Neural progenitor cell (in vitro differentiated cells): ENCODE measurements at regions not wholly inside any gene's neighbourhood (a gene's known extent, or its start where the extent isn't known, plus 50 kb on each side); places are given as distances from the start of the nearest gene placed in this dataset.

Source experiments
- DNase-seq: peaks from one replicate; pipeline ENCODE4 v3.0.0-alpha.2; 2016; ENCODE audit warnings: low spot score
- H2AFZ ChIP-seq: fragments of 200-600 bp; sonication (generic); replicated peaks from 2 replicates; pipeline ENCODE4 v1.6.1; 2016; ENCODE audit warnings: antibody characterized with exemption
- H3F3A ChIP-seq: fragments of 200-600 bp; sonication (generic); 2 replicates; pipeline ENCODE4 v1.6.1; 2016; ENCODE audit warnings: antibody characterized with exemption, low read depth
- H3K27ac ChIP-seq: fragments of 200-600 bp; sonication (generic); 2 replicates; pipeline ENCODE4 v1.5.1; 2016; ENCODE audit warnings: mild to moderate bottlenecking
- H3K27me3 ChIP-seq: fragments of 200-600 bp; sonication (generic); 2 replicates; pipeline ENCODE4 v1.6.1; 2016; ENCODE audit warnings: mild to moderate bottlenecking, moderate library complexity
- H3K36me3 ChIP-seq: fragments of 200-600 bp; sonication (generic); 2 replicates; pipeline ENCODE4 v1.5.1; 2016
- H3K4me1 ChIP-seq: fragments of 200-600 bp; sonication (generic); 2 replicates; pipeline ENCODE4 v1.6.1; 2016; ENCODE audit warnings: mixed run types
- H3K4me2 ChIP-seq: fragments of 200-600 bp; sonication (generic); 2 replicates; pipeline ENCODE4 v1.6.1; 2016
- H3K4me3 ChIP-seq: fragments of 200-600 bp; sonication (generic); 2 replicates; pipeline ENCODE4 v1.5.1; 2016
- H3K79me2 ChIP-seq: fragments of 200-600 bp; sonication (generic); 2 replicates; pipeline ENCODE4 v1.6.1; 2016; ENCODE audit warnings: low read depth
- H3K9ac ChIP-seq: fragments of 200-600 bp; sonication (generic); 2 replicates; pipeline ENCODE4 v1.6.1; 2016
- H3K9me3 ChIP-seq: fragments of 200-600 bp; sonication (generic); 2 replicates; pipeline ENCODE4 v1.5.1; 2016; ENCODE audit warnings: low read depth
- H4K20me1 ChIP-seq: fragments of 200-600 bp; sonication (generic); 2 replicates; pipeline ENCODE4 v1.6.1; 2016; ENCODE audit warnings: low read depth
- H3K27ac Mint-ChIP-seq: 3 replicates; pipeline ENCODE4 v1.8.0; 2021; ENCODE audit warnings: mixed read lengths
- H3K27me3 Mint-ChIP-seq: 2 replicates; pipeline ENCODE4 v1.8.0; 2022; ENCODE audit warnings: low read depth, mild to moderate bottlenecking, inconsistent platforms, moderate library complexity, mixed read lengths; ENCODE audit not compliant: insufficient read depth
- H3K36me3 Mint-ChIP-seq: 3 replicates; pipeline ENCODE4 v1.8.0; 2021; ENCODE audit warnings: mixed read lengths
- H3K4me1 Mint-ChIP-seq: 3 replicates; pipeline ENCODE4 v1.8.0; 2021; ENCODE audit warnings: mixed read lengths
- H3K4me3 Mint-ChIP-seq: 3 replicates; pipeline ENCODE4 v1.8.0; 2021; ENCODE audit warnings: mild to moderate bottlenecking, moderate library complexity, mixed read lengths
- H3K9me3 Mint-ChIP-seq: 3 replicates; pipeline ENCODE4 v1.8.0; 2020; ENCODE audit warnings: mixed read lengths
- CTCF ChIP-seq: fragments of 200-600 bp; sonication (generic); IDR thresholded peaks from 2 replicates; pipeline ENCODE4 v1.5.1; 2017; ENCODE audit warnings: antibody characterized with exemption, mild to moderate bottlenecking
- EZH2 ChIP-seq: fragments of 200-600 bp; sonication (generic); IDR thresholded peaks from 2 replicates; pipeline ENCODE4 v1.6.1; 2017; ENCODE audit warnings: antibody characterized with exemption, mild to moderate bottlenecking, moderate library complexity
- EZH2phosphoT487 ChIP-seq: fragments of 200-600 bp; sonication (generic); IDR thresholded peaks from 2 replicates; pipeline ENCODE4 v1.6.1; 2017; ENCODE audit warnings: antibody characterized with exemption

GRCh38 chr5:96262105-96262504 is 170.9 kb downstream of the PCSK1 start:
- Mint-ChIP-seq H3K9me3 (peaks cover 8% of the 10 kb centered on the region), H3K36me3 (no peaks in the 10 kb centered on the region), H3K4me3 (no peak overlapping the region), H3K27me3 (no peaks in the 10 kb centered on the region), H3K4me1 (peaks cover 3% of the 10 kb centered on the region), H3K27ac (no peak overlapping the region)
- Histone ChIP-seq H3K9ac (no peak overlapping the region), H3K27me3 (no peaks in the 10 kb centered on the region), H3K4me1 (peaks cover 8% of the 10 kb centered on the region), H3K27ac (no peak overlapping the region), H3K9me3 (no peaks in the 10 kb centered on the region), H3K4me3 (no peak overlapping the region), H3K36me3 (no peaks in the 10 kb centered on the region), H2AFZ (peak overlapping the region; percentile 2), H3K79me2 (no peaks in the 10 kb centered on the region), H3F3A (no peaks in the 10 kb centered on the region), H4K20me1 (no peaks in the 10 kb centered on the region), H3K4me2 (no peak overlapping the region)
- no peak for TF ChIP-seq CTCF
- TF ChIP-seq EZH2 = no peak
- TF ChIP-seq EZH2phosphoT487 = no peak
- DNase-seq = no peak

- Histone ChIP-seq H3K9ac (no peak overlapping the region), H3K79me2 (no peaks in the 10 kb centered on the region), H3K27ac (no peak overlapping the region), H3K9me3 (no peaks in the 10 kb centered on the region), H3F3A (no peaks in the 10 kb centered on the region), H3K4me2 (no peak overlapping the region), H3K4me3 (no peak overlapping the region), H3K36me3 (no peaks in the 10 kb centered on the region), H3K27me3 (no peaks in the 10 kb centered on the region), H2AFZ (peak overlapping the region; percentile 87), H3K4me1 (peaks cover 8% of the 10 kb centered on the region), H4K20me1 (no peaks in the 10 kb centered on the region)
- TF ChIP-seq EZH2 (no peak), EZH2phosphoT487 (no peak), CTCF (no peak)
- Mint-ChIP-seq H3K9me3 (no peaks in the 10 kb centered on the region), H3K27ac (no peak overlapping the region), H3K27me3 (no peaks in the 10 kb centered on the region), H3K36me3 (no peaks in the 10 kb centered on the region), H3K4me1 (peaks cover 3% of the 10 kb centered on the region), H3K4me3 (no peak overlapping the region)
- no peak for DNase-seq
Measured at GRCh38 chr5:96260009-96260408, 173.0 kb downstream of the PCSK1 start.

- Histone ChIP-seq H3K27ac (no peak overlapping the region), H3K27me3 (no peaks in the 10 kb centered on the region), H3K9ac (no peak overlapping the region), H3F3A (no peaks in the 10 kb centered on the region), H3K4me1 (peaks cover 8% of the 10 kb centered on the region), H2AFZ (peak overlapping the region; percentile 71), H3K4me2 (no peak overlapping the region), H3K79me2 (no peaks in the 10 kb centered on the region), H3K4me3 (no peak overlapping the region), H3K9me3 (no peaks in the 10 kb centered on the region), H3K36me3 (no peaks in the 10 kb centered on the region), H4K20me1 (no peaks in the 10 kb centered on the region)
- H3K4me1 Mint-ChIP-seq = peaks cover 3% of the 10 kb centered on the region
- no peak overlapping the region for H3K27ac Mint-ChIP-seq
- no peaks in the 10 kb centered on the region for H3K36me3 Mint-ChIP-seq
- H3K27me3 Mint-ChIP-seq = no peaks in the 10 kb centered on the region
- DNase-seq = no peak
- TF ChIP-seq CTCF (no peak), EZH2 (no peak), EZH2phosphoT487 (no peak)
- H3K9me3 Mint-ChIP-seq = no peaks in the 10 kb centered on the region
- no peak overlapping the region for H3K4me3 Mint-ChIP-seq
Measured at GRCh38 chr5:96259151-96259772, 173.8 kb downstream of the PCSK1 start.
